ENCODE measurements at regions not wholly inside any gene's neighbourhood (a gene's known extent, or its start where the extent isn't known, plus 50 kb on each side); places are given as distances from the start of the nearest gene placed in this dataset.

DNA sequence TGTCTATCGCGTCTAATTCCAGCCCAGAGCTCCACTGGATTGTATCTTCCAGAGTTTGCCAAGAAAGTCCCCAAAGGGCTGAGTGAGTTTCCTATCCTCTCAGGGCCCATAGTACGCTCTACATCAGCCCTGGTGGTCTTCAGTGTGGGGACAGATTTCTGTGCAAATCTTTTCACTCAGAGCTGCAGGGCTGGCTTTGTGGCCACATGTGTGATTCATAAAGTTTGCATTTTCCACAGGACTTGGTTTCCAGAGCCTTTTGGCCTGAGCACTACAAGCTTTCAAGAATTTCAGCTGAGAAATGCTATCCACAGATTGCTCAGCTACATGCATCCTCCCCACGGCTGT, 76.7 kb upstream of the CXCL14 start (continued):
- TF ChIP-seq STAT1 (IDR thresholded peaks at IDR 0.05; ENCODE audit: unreplicated experiment): no peak
- TF ChIP-seq, protein P1, sequence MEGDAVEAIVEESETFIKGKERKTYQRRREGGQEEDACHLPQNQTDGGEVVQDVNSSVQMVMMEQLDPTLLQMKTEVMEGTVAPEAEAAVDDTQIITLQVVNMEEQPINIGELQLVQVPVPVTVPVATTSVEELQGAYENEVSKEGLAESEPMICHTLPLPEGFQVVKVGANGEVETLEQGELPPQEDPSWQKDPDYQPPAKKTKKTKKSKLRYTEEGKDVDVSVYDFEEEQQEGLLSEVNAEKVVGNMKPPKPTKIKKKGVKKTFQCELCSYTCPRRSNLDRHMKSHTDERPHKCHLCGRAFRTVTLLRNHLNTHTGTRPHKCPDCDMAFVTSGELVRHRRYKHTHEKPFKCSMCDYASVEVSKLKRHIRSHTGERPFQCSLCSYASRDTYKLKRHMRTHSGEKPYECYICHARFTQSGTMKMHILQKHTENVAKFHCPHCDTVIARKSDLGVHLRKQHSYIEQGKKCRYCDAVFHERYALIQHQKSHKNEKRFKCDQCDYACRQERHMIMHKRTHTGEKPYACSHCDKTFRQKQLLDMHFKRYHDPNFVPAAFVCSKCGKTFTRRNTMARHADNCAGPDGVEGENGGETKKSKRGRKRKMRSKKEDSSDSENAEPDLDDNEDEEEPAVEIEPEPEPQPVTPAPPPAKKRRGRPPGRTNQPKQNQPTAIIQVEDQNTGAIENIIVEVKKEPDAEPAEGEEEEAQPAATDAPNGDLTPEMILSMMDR (conservative IDR thresholded peaks at IDR 0.05; ENCODE audit: low read depth in 2 of 2): no peak
- TF ChIP-seq CREB1 (CRISPR knock-in tag; IDR thresholded peaks at IDR 0.05; ENCODE audit: low read depth): no peak

DNA sequence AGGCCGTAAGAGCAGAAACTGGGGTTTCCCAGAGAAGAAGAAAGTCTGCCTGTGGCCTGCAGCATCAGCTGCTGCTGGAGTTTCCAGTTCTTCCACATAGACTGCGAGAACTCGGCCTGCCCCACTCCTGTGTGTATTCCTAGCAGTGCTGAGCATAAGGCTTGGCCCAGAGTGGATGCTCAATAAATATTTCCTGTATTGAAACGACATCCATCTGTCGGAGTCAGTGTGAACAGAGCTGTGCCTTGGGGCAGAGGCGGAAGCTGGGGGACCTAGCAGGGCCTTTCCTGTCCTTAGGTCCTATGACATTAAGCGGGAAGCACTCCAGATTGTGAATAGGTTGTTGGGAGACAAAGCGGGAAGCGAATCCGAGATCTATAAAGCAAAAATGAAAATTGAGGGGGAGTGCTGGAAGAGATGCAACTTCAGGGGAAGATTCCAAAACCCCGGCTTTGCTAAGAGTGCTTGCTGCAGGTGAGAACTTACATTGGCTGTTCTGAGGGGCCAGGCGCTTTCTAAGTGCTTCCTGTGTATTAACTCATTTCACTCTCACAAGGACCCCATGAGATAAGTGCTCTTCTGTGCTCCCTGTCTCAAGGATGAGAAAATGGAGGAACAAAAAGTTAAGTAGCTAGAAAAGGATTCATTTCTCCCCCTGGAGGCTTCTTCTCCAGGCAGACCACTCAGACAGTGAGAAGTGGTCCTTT, 76.1 kb upstream of the CXCL14 start:
- H3K27me3 ChIP-seq (ENCODE audit: insufficient read depth): no peaks in the 10 kb centered on the region
- H3F3A ChIP-seq (replicated peaks; ENCODE audit: low read depth): no peaks in the 10 kb centered on the region
- Mint-ChIP-seq H3K36me3 (ENCODE audit: low read depth) (peaks cover 8% of the 10 kb centered on the region), H3K4me3 (no peak overlapping the region), H3K4me1 (no peaks in the 10 kb centered on the region), H3K27ac (no peak overlapping the region), H3K27me3 (ENCODE audit: insufficient read depth, low read depth, poor library complexity) (no peaks in the 10 kb centered on the region), H3K9me3 (peaks cover 10% of the 10 kb centered on the region)
- H2AFZ ChIP-seq: no peak overlapping the region
- no peaks in the 10 kb centered on the region for H3K79me2 ChIP-seq (replicated peaks; ENCODE audit: insufficient read depth)
- no peaks in the 10 kb centered on the region for H3K36me3 ChIP-seq (ENCODE audit: insufficient read depth)
- DNase-seq (ENCODE audit: low spot score) (no peak), ATAC-seq (no peak)
- H4K20me1 ChIP-seq (replicated peaks; ENCODE audit: insufficient read depth): no peaks in the 10 kb centered on the region
- H3K27ac ChIP-seq (ENCODE audit: low read depth): no peak overlapping the region
- no peak overlapping the region for H3K4me2 ChIP-seq
- H3K4me3 ChIP-seq: no peak overlapping the region
- TF ChIP-seq ZNF331 (CRISPR knock-in tag; IDR thresholded peaks at IDR 0.05; ENCODE audit: low read depth) (no peak), POLR2AphosphoS5 (IDR thresholded peaks at IDR 0.05; ENCODE audit: low read depth) (no peak), EZH2phosphoT487 (IDR thresholded peaks at IDR 0.05; ENCODE audit: unreplicated experiment) (no peak), ZNF114 (CRISPR knock-in tag; IDR thresholded peaks at IDR 0.05) (no peak)
- peaks cover 4% of the 10 kb centered on the region; the same call in 1 of the 2 replicates for H3K9me2 ChIP-seq (ENCODE audit: insufficient read depth)
- no peaks in the 10 kb centered on the region for H3K4me1 ChIP-seq (ENCODE audit: insufficient read depth)

DNA sequence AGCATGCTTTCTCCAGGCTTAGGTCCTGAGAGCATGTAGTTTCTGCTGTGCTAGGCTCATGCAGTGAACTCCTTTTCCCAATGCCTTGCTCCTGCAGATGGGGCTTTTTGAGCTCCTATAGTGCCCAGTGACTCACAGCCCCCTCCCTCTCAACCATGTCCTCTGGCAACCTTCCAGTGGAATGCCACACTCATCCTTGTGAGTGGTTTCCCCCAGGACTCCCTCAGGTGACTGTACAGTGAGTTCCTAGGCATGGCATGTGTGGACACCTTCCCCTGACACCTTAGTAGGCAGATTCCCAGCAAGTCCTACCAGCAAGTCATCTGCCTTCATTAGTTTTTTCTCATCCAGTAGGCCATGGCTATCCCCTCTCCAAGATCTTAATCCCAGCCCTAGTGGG, 72.4 kb upstream of the CXCL14 start:
- H3K27ac ChIP-seq (ENCODE audit: low read depth): no peak overlapping the region
- no peaks in the 10 kb centered on the region for H3K36me3 Mint-ChIP-seq (ENCODE audit: low read depth)
- DNase-seq (ENCODE audit: low spot score) (no peak), ATAC-seq (no peak)
- H3K4me1 ChIP-seq (ENCODE audit: insufficient read depth): no peaks in the 10 kb centered on the region
- H3K9me2 ChIP-seq (ENCODE audit: insufficient read depth): no peaks in the 10 kb centered on the region
- no peaks in the 10 kb centered on the region for H3K27me3 ChIP-seq (ENCODE audit: insufficient read depth)
- no peak overlapping the region for H3K4me3 Mint-ChIP-seq
- H3K4me2 ChIP-seq: no peak overlapping the region
- H3K79me2 ChIP-seq (replicated peaks; ENCODE audit: insufficient read depth): no peaks in the 10 kb centered on the region
- H3K27me3 Mint-ChIP-seq (ENCODE audit: insufficient read depth, low read depth, poor library complexity): no peaks in the 10 kb centered on the region
- H3K4me3 ChIP-seq: no peak overlapping the region
- H4K20me1 ChIP-seq (replicated peaks; ENCODE audit: insufficient read depth): no peaks in the 10 kb centered on the region
- no peak overlapping the region for H3K27ac Mint-ChIP-seq
- H3K4me1 Mint-ChIP-seq: no peaks in the 10 kb centered on the region
- no peaks in the 10 kb centered on the region for H3K36me3 ChIP-seq (ENCODE audit: insufficient read depth)
- no peaks in the 10 kb centered on the region for H3F3A ChIP-seq (replicated peaks; ENCODE audit: low read depth)
- H2AFZ ChIP-seq: no peak overlapping the region
- H3K9me3 Mint-ChIP-seq: no peaks in the 10 kb centered on the region
- TF ChIP-seq, protein P2, sequence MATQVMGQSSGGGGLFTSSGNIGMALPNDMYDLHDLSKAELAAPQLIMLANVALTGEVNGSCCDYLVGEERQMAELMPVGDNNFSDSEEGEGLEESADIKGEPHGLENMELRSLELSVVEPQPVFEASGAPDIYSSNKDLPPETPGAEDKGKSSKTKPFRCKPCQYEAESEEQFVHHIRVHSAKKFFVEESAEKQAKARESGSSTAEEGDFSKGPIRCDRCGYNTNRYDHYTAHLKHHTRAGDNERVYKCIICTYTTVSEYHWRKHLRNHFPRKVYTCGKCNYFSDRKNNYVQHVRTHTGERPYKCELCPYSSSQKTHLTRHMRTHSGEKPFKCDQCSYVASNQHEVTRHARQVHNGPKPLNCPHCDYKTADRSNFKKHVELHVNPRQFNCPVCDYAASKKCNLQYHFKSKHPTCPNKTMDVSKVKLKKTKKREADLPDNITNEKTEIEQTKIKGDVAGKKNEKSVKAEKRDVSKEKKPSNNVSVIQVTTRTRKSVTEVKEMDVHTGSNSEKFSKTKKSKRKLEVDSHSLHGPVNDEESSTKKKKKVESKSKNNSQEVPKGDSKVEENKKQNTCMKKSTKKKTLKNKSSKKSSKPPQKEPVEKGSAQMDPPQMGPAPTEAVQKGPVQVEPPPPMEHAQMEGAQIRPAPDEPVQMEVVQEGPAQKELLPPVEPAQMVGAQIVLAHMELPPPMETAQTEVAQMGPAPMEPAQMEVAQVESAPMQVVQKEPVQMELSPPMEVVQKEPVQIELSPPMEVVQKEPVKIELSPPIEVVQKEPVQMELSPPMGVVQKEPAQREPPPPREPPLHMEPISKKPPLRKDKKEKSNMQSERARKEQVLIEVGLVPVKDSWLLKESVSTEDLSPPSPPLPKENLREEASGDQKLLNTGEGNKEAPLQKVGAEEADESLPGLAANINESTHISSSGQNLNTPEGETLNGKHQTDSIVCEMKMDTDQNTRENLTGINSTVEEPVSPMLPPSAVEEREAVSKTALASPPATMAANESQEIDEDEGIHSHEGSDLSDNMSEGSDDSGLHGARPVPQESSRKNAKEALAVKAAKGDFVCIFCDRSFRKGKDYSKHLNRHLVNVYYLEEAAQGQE (IDR thresholded peaks at IDR 0.05; ENCODE audit: unreplicated experiment): no peak
- TF ChIP-seq, protein P3, sequence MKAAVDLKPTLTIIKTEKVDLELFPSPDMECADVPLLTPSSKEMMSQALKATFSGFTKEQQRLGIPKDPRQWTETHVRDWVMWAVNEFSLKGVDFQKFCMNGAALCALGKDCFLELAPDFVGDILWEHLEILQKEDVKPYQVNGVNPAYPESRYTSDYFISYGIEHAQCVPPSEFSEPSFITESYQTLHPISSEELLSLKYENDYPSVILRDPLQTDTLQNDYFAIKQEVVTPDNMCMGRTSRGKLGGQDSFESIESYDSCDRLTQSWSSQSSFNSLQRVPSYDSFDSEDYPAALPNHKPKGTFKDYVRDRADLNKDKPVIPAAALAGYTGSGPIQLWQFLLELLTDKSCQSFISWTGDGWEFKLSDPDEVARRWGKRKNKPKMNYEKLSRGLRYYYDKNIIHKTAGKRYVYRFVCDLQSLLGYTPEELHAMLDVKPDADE (IDR thresholded peaks at IDR 0.05): no peak
- TF ChIP-seq EZH2phosphoT487 (IDR thresholded peaks at IDR 0.05; ENCODE audit: unreplicated experiment) (no peak), CREB1 (CRISPR knock-in tag; IDR thresholded peaks at IDR 0.05; ENCODE audit: low read depth) (no peak), JUNB (IDR thresholded peaks at IDR 0.05; ENCODE audit: unreplicated experiment) (no peak)
